ENCODE measurements at regions not wholly inside any gene's neighbourhood (a gene's known extent, or its start where the extent isn't known, plus 50 kb on each side); places are given as distances from the start of the nearest gene placed in this dataset.
"Not testable (repeated sequence)": the region's sequence is repeated elsewhere in the genome, so short reads cannot be mapped to it uniquely, and the experiment has no call there.

- H3K4me3 ChIP-seq (ENCODE audit: low read length) = no peak overlapping the region
- TF ChIP-seq CTCF (conservative IDR thresholded peaks at IDR 0.05; ENCODE audit: low read depth, low read length) = no peak
- no peak for DNase-seq (ENCODE audit: low read depth)
These were observed 98.9 kb upstream of the MAPRE2 start for GRCh38 chr18:34942276-34942675.

- DNase-seq (ENCODE audit: low read depth) = no peak
- H3K4me3 ChIP-seq (ENCODE audit: low read length) = no peak overlapping the region
- no peak for TF ChIP-seq CTCF (conservative IDR thresholded peaks at IDR 0.05; ENCODE audit: low read depth, low read length)
These were observed 98.2 kb upstream of the MAPRE2 start for GRCh38 chr18:34942975-34943374.

- no peak for DNase-seq (ENCODE audit: low read depth)
- TF ChIP-seq CTCF (conservative IDR thresholded peaks at IDR 0.05; ENCODE audit: low read depth, low read length) = no peak
- H3K4me3 ChIP-seq (ENCODE audit: low read length) = no peak overlapping the region
These were observed 97.6 kb upstream of the MAPRE2 start for GRCh38 chr18:34943587-34943986.

GRCh38 chr18:34947711-34948125 lies 93.5 kb upstream of the MAPRE2 start:
- TF ChIP-seq CTCF (conservative IDR thresholded peaks at IDR 0.05; ENCODE audit: low read depth, low read length) = no peak
- H3K4me3 ChIP-seq (ENCODE audit: low read length) = no peak overlapping the region
- no peak for DNase-seq (ENCODE audit: low read depth)

- no peak for TF ChIP-seq CTCF (conservative IDR thresholded peaks at IDR 0.05; ENCODE audit: low read depth, low read length)
- no peak overlapping the region for H3K4me3 ChIP-seq (ENCODE audit: low read length)
- DNase-seq (ENCODE audit: low read depth) = no peak
These were observed 89.4 kb upstream of the MAPRE2 start for GRCh38 chr18:34951625-34952379.

GRCh38 chr18:34953212-34953611 lies 88.0 kb upstream of the MAPRE2 start:
- no peak for TF ChIP-seq CTCF (conservative IDR thresholded peaks at IDR 0.05; ENCODE audit: low read depth, low read length)
- no peak overlapping the region for H3K4me3 ChIP-seq (ENCODE audit: low read length)
- DNase-seq (ENCODE audit: low read depth) = no peak

GRCh38 chr18:34955494-34955893 lies 85.7 kb upstream of the MAPRE2 start:
- not testable (repeated sequence) for H3K4me3 ChIP-seq (ENCODE audit: low read length); DNase-seq (ENCODE audit: low read depth)

Measured in retinal pigment epithelial cell (primary cell).